WTC11 (cell line): ENCODE measurements at regions not wholly inside any gene's neighbourhood (a gene's known extent, or its start where the extent isn't known, plus 50 kb on each side); places are given as distances from the start of the nearest gene placed in this dataset.

Experiments used
- ATAC-seq: fragments of 200-7000 bp; cut with Tn5 transposase; 2 replicates; pipeline ENCODE4 v1.10.0; 2021; ENCODE audit warnings: mild to moderate bottlenecking, moderate library complexity
- CTCF ChIA-PET: fragments of 300-600 bp; sonication (Branson Sonifier 250); formaldehyde crosslinking; loops from one replicate; lab custom pipeline; 2021; ENCODE audit warnings: antibody characterized with exemption; lab: Charles Lee
- POLR2A ChIA-PET: fragments of 350-600 bp; sonication (Branson Sonifier 250); formaldehyde crosslinking; loops from one replicate; lab custom pipeline; 2021; ENCODE audit warnings: antibody characterized with exemption; lab: Charles Lee
- DNase-seq: peaks from one replicate; pipeline ENCODE4 v3.0.0; 2021; ENCODE audit warnings: low spot score
- H3K27ac Mint-ChIP-seq: 2 replicates; pipeline ENCODE4 v1.8.0; 2021; ENCODE audit warnings: mixed read lengths
- H3K27me3 Mint-ChIP-seq: 2 replicates; pipeline ENCODE4 v1.8.0; 2021; ENCODE audit warnings: low read depth, mild to moderate bottlenecking, moderate library complexity, mixed read lengths
- H3K36me3 Mint-ChIP-seq: 2 replicates; pipeline ENCODE4 v1.8.0; 2021; ENCODE audit warnings: mixed read lengths
- H3K4me1 Mint-ChIP-seq: 2 replicates; pipeline ENCODE4 v1.8.0; 2022; ENCODE audit warnings: mixed read lengths
- H3K4me3 Mint-ChIP-seq: 2 replicates; pipeline ENCODE4 v1.8.0; 2021; ENCODE audit warnings: mild to moderate bottlenecking, moderate library complexity, mixed read lengths
- H3K9me3 Mint-ChIP-seq: 2 replicates; pipeline ENCODE4 v1.8.0; 2021; ENCODE audit warnings: mixed read lengths
- ESRRA ChIP-seq: sonication (generic); formaldehyde crosslinking; IDR thresholded peaks from 2 replicates; pipeline ENCODE4 v1.8.1; 2022; ENCODE audit warnings: mild to moderate bottlenecking, missing genetic modification reagents, borderline replicate concordance
- ETV6 ChIP-seq: sonication (generic); formaldehyde crosslinking; IDR thresholded peaks from 2 replicates; pipeline ENCODE4 v1.8.1; 2022; ENCODE audit warnings: mild to moderate bottlenecking, missing genetic modification reagents
- FOXK1 ChIP-seq: sonication (generic); formaldehyde crosslinking; IDR thresholded peaks from 2 replicates; pipeline ENCODE4 v1.8.0; 2022; ENCODE audit warnings: mild to moderate bottlenecking, moderate library complexity, missing genetic modification reagents
- HMGA2 ChIP-seq: fragments of 250-450 bp; sonication (Bioruptor Pico); IDR thresholded peaks from 2 replicates; pipeline ENCODE4 v1.4.0; 2021; ENCODE audit warnings: mild to moderate bottlenecking, moderate library complexity
- HMGXB4 ChIP-seq: sonication (generic); formaldehyde crosslinking; IDR thresholded peaks from 2 replicates; pipeline ENCODE4 v1.8.1; 2023; ENCODE audit warnings: mild to moderate bottlenecking, moderate library complexity, missing genetic modification reagents
- IRF1 ChIP-seq: sonication (generic); formaldehyde crosslinking; IDR thresholded peaks from 2 replicates; pipeline ENCODE4 v1.8.0; 2023; ENCODE audit warnings: missing genetic modification reagents
- PRDM15 ChIP-seq: sonication (generic); formaldehyde crosslinking; IDR thresholded peaks from 2 replicates; pipeline ENCODE4 v1.8.0; 2022; ENCODE audit warnings: missing genetic modification reagents
- PRRX2 ChIP-seq: fragments of 250-450 bp; sonication (Bioruptor Pico); IDR thresholded peaks from 2 replicates; pipeline ENCODE4 v1.8.0; 2021; ENCODE audit warnings: mild to moderate bottlenecking
- RELA ChIP-seq: sonication (generic); formaldehyde crosslinking; IDR thresholded peaks from 2 replicates; pipeline ENCODE4 v1.8.1; 2022; ENCODE audit warnings: missing genetic modification reagents, mild to moderate bottlenecking, borderline replicate concordance
- RORB ChIP-seq: fragments of 250-450 bp; sonication (Bioruptor Pico); IDR thresholded peaks from 2 replicates; pipeline ENCODE4 v1.9.0; 2021; ENCODE audit warnings: mild to moderate bottlenecking
- SP1 ChIP-seq: sonication (generic); formaldehyde crosslinking; conservative IDR thresholded peaks from 2 replicates; pipeline ENCODE4 v1.8.1; 2022; ENCODE audit warnings: missing genetic modification reagents
- TEAD1 ChIP-seq: sonication (generic); formaldehyde crosslinking; IDR thresholded peaks from 2 replicates; pipeline ENCODE4 v1.8.0; 2022; ENCODE audit warnings: mild to moderate bottlenecking, missing genetic modification reagents
- TP53 ChIP-seq: sonication (generic); formaldehyde crosslinking; IDR thresholded peaks from 2 replicates; pipeline ENCODE4 v1.8.1; 2023; ENCODE audit warnings: mild to moderate bottlenecking, missing genetic modification reagents
- ZMAT4 ChIP-seq: fragments of 250-450 bp; sonication (Bioruptor Pico); IDR thresholded peaks from 2 replicates; pipeline ENCODE4 v1.9.0; 2021; ENCODE audit warnings: mild to moderate bottlenecking
- ZNF423 ChIP-seq: fragments of 250-450 bp; sonication (Bioruptor Pico); IDR thresholded peaks from 2 replicates; pipeline ENCODE4 v2.1.2; 2022; ENCODE audit warnings: mild to moderate bottlenecking, moderate library complexity
- TF ChIP-seq, protein P1 (sequence below): fragments of 250-450 bp; sonication (Bioruptor Pico); IDR thresholded peaks from 2 replicates; pipeline ENCODE4 v1.9.0; 2021; ENCODE audit warnings: mild to moderate bottlenecking, borderline replicate concordance
- TF ChIP-seq, protein P2 (sequence below): sonication (generic); formaldehyde crosslinking; IDR thresholded peaks from 2 replicates; pipeline ENCODE4 v1.8.1; 2022; ENCODE audit warnings: low read depth, mild to moderate bottlenecking, moderate library complexity, missing genetic modification reagents, borderline replicate concordance

DNA sequence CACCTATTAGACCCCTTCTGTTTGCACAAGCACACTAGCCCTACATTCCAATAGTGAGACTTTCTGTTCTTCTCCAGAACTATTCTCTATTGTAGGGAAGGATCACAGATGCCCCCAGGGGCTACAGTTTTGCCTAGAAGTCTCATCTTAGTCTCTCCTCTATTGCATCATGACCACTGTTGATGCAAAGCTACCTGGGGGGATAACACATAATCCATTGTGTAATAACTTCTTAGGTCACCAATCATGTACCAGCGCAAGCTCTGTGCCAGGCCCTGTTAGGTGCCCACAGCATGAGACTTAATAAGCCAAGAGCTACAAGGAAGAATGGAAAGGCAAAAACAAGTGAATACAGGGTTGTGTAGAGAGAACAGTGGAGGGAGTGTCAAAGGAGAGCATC lies 98.1 kb upstream of the TNFAIP3 start:
- Mint-ChIP-seq H3K27ac (no peak overlapping the region), H3K4me1 (peaks cover 2% of the 10 kb centered on the region; the same call in 1 of the 2 replicates), H3K9me3 (peaks cover 11% of the 10 kb centered on the region), H3K36me3 (no peaks in the 10 kb centered on the region), H3K27me3 (peaks cover 2% of the 10 kb centered on the region; the same call in 1 of the 2 replicates), H3K4me3 (no peak overlapping the region)
- TF ChIP-seq HMGXB4 (CRISPR knock-in tag) (no peak), HMGA2 (CRISPR knock-in tag) (no peak)
- no peak for DNase-seq
- no peak for ATAC-seq
- ChIA-PET CTCF (no interaction called here), POLR2A (no interaction called here)

GRCh38 chr6:137769797-137770362 lies 97.2 kb upstream of the TNFAIP3 start:
- Mint-ChIP-seq H3K27ac (no peak overlapping the region), H3K9me3 (peaks cover 11% of the 10 kb centered on the region), H3K4me1 (peaks cover 2% of the 10 kb centered on the region; the same call in 1 of the 2 replicates), H3K27me3 (peaks cover 2% of the 10 kb centered on the region; the same call in 1 of the 2 replicates), H3K4me3 (no peak overlapping the region), H3K36me3 (no peaks in the 10 kb centered on the region)
- POLR2A ChIA-PET: no interaction called here
- ATAC-seq (no peak), DNase-seq (no peak)
- CTCF ChIA-PET: no interaction called here
- TF ChIP-seq ZMAT4 (CRISPR knock-in tag): no peak
- no peak for TF ChIP-seq RELA (CRISPR knock-in tag)

- ATAC-seq: no peak
Observed at GRCh38 chr6:137772541-137773250, 94.4 kb upstream of the TNFAIP3 start.

More at GRCh38 chr6:137772541-137773250, 94.4 kb upstream of the TNFAIP3 start:
- ChIA-PET POLR2A (interaction anchor here (0.7 kb wide), 1 partner anchor 19 kb away, joined by 4 read pairs; no protein-coding TSS in a partner anchor), CTCF (no interaction called here)
- Mint-ChIP-seq H3K27ac (no peak overlapping the region), H3K36me3 (no peaks in the 10 kb centered on the region), H3K27me3 (peaks cover 2% of the 10 kb centered on the region; the same call in 1 of the 2 replicates), H3K4me3 (no peak overlapping the region), H3K9me3 (peaks cover 11% of the 10 kb centered on the region), H3K4me1 (peaks cover 2% of the 10 kb centered on the region; the same call in 1 of the 2 replicates)
- TF ChIP-seq ESRRA (CRISPR knock-in tag) (no peak), TP53 (CRISPR knock-in tag) (no peak), SP1 (CRISPR knock-in tag) (no peak), FOXK1 (CRISPR knock-in tag) (no peak), PRDM15 (no peak), PRRX2 (CRISPR knock-in tag) (no peak), TEAD1 (CRISPR knock-in tag) (no peak), RORB (CRISPR knock-in tag) (no peak), IRF1 (CRISPR knock-in tag) (no peak), ZNF423 (CRISPR knock-in tag) (no peak), ETV6 (CRISPR knock-in tag) (no peak)
- TF ChIP-seq, protein P1, sequence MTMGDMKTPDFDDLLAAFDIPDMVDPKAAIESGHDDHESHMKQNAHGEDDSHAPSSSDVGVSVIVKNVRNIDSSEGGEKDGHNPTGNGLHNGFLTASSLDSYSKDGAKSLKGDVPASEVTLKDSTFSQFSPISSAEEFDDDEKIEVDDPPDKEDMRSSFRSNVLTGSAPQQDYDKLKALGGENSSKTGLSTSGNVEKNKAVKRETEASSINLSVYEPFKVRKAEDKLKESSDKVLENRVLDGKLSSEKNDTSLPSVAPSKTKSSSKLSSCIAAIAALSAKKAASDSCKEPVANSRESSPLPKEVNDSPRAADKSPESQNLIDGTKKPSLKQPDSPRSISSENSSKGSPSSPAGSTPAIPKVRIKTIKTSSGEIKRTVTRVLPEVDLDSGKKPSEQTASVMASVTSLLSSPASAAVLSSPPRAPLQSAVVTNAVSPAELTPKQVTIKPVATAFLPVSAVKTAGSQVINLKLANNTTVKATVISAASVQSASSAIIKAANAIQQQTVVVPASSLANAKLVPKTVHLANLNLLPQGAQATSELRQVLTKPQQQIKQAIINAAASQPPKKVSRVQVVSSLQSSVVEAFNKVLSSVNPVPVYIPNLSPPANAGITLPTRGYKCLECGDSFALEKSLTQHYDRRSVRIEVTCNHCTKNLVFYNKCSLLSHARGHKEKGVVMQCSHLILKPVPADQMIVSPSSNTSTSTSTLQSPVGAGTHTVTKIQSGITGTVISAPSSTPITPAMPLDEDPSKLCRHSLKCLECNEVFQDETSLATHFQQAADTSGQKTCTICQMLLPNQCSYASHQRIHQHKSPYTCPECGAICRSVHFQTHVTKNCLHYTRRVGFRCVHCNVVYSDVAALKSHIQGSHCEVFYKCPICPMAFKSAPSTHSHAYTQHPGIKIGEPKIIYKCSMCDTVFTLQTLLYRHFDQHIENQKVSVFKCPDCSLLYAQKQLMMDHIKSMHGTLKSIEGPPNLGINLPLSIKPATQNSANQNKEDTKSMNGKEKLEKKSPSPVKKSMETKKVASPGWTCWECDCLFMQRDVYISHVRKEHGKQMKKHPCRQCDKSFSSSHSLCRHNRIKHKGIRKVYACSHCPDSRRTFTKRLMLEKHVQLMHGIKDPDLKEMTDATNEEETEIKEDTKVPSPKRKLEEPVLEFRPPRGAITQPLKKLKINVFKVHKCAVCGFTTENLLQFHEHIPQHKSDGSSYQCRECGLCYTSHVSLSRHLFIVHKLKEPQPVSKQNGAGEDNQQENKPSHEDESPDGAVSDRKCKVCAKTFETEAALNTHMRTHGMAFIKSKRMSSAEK (CRISPR knock-in tag): no peak
- TF ChIP-seq, protein P2, sequence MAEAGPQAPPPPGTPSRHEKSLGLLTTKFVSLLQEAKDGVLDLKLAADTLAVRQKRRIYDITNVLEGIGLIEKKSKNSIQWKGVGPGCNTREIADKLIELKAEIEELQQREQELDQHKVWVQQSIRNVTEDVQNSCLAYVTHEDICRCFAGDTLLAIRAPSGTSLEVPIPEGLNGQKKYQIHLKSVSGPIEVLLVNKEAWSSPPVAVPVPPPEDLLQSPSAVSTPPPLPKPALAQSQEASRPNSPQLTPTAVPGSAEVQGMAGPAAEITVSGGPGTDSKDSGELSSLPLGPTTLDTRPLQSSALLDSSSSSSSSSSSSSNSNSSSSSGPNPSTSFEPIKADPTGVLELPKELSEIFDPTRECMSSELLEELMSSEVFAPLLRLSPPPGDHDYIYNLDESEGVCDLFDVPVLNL: no peak
- no peak for DNase-seq
